Colonic mucosa (tissue), 4 donors: ENCODE measurements at regions not wholly inside any gene's neighbourhood (a gene's known extent, or its start where the extent isn't known, plus 50 kb on each side); places are given as distances from the start of the nearest gene placed in this dataset.

ENCODE experiments used
- DNase-seq: peaks from one replicate; pipeline ENCODE4 v3.0.0-alpha.2; 2020
- H3K27ac ChIP-seq: fragments of 200-600 bp; one replicate; pipeline ENCODE4 v1.8.0; 2021
- H3K27me3 ChIP-seq: fragments of 200-600 bp; one replicate; pipeline ENCODE4 v1.8.0; 2021
- H3K36me3 ChIP-seq: fragments of 200-600 bp; one replicate; pipeline ENCODE4 v1.8.0; 2021
- H3K4me1 ChIP-seq: fragments of 200-600 bp; one replicate; pipeline ENCODE4 v1.8.0; 2021; ENCODE audit warnings: mild to moderate bottlenecking
- H3K4me3 ChIP-seq: fragments of 200-600 bp; one replicate; pipeline ENCODE4 v1.8.0; 2021
- H3K9ac ChIP-seq, 2 donors: one replicate each; pipeline ENCODE4 v1.7.0; 2013; ENCODE audit warnings: control low read depth in 2 of 2, low read depth in 2 of 2, low read length in 2 of 2
- H3K9me3 ChIP-seq: fragments of 200-600 bp; one replicate; pipeline ENCODE4 v1.8.0; 2021
- intact Hi-C: fragments of 100-400 bp; cut with DNase I; formaldehyde crosslinking; loops from one replicate; pipeline ENCODE4 v1.14.1; 2022
- TF ChIP-seq, protein P1 (sequence below): fragments of 200-600 bp; IDR thresholded peaks from one replicate; pipeline ENCODE4 v1.8.0; 2022; ENCODE audit warnings: antibody characterized with exemption, mild to moderate bottlenecking
- donor health status: healthy.
- donor health status: DM: no; HTN: no; CAD: no.
- donor health status: DM: no; HTN: no; CAD: no.

DNA sequence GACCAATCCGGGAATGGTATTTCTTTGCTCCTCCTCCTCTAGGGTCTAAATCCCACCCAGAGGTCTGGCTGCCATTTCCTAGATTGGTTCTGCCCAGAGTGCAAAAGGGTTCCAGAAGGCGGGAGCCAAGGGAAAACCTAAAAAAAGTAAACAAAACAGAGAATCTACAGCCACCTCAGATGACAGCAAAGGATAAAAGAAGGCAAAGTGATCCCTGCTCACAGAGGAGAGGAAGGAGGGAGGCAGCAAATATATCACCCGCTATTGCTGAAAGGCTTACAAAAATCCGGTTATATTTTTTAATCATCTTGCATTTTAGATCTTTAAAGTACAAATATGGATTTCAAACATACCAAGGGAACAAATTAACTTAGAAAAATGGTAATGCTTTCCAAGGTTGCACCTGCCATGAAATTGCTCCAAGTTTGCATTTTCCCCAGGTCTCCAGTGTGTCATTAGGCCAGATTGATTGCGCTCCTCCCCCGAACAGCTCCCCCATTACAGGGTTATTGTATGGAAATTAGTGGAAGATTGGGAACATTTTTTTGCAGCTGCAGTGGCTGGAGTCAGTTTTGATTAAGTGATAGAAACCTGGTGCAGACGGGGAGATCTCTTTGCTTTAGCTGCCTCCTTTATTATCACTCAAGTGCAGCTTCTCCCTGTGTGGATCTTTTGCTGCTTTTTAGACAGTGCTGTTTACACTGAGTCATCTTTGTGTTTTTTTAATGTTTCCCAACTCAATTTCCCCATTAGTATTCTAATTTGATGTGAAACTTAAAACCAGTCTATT lies 280.5 kb upstream of the CAMK1G start:
- Histone ChIP-seq H3K9ac (no peak overlapping the region), H3K4me3 (no peak overlapping the region), H3K9me3 (no peaks in the 10 kb centered on the region), H3K27me3 (no peaks in the 10 kb centered on the region), H3K27ac (no peak overlapping the region), H3K4me1 (no peaks in the 10 kb centered on the region), H3K36me3 (no peaks in the 10 kb centered on the region)
- TF ChIP-seq, protein P1, sequence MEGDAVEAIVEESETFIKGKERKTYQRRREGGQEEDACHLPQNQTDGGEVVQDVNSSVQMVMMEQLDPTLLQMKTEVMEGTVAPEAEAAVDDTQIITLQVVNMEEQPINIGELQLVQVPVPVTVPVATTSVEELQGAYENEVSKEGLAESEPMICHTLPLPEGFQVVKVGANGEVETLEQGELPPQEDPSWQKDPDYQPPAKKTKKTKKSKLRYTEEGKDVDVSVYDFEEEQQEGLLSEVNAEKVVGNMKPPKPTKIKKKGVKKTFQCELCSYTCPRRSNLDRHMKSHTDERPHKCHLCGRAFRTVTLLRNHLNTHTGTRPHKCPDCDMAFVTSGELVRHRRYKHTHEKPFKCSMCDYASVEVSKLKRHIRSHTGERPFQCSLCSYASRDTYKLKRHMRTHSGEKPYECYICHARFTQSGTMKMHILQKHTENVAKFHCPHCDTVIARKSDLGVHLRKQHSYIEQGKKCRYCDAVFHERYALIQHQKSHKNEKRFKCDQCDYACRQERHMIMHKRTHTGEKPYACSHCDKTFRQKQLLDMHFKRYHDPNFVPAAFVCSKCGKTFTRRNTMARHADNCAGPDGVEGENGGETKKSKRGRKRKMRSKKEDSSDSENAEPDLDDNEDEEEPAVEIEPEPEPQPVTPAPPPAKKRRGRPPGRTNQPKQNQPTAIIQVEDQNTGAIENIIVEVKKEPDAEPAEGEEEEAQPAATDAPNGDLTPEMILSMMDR, result no peak
- intact Hi-C loops, result no loop called here
- DNase-seq, result no peak

DNA sequence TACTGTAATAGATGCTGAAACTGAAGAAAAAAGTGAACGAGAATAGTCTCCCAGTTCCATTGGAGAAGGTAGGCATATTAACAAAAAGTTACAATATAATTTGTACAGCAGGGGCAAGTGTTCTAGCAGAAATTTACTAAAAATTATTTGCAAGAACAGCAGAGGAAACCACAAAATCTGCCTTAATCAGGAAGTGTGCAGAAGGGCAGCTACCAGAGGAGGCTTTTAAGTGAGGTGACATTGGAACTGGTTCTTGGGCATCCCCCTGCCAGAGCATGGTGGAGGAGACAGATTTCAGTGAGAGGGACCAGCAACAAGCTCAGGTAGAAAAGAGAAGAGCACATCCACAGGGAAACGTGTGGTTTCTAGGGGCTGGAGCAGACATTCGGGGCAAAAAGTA lies 279.3 kb upstream of the CAMK1G start:
- Histone ChIP-seq H3K4me1 (no peaks in the 10 kb centered on the region), H3K4me3 (no peak overlapping the region), H3K27me3 (no peaks in the 10 kb centered on the region), H3K9me3 (no peaks in the 10 kb centered on the region), H3K27ac (no peak overlapping the region), H3K36me3 (no peaks in the 10 kb centered on the region), H3K9ac (no peak overlapping the region)
- TF ChIP-seq, protein P1, result no peak
- intact Hi-C loops, result no loop called here
- no peak for DNase-seq

DNA sequence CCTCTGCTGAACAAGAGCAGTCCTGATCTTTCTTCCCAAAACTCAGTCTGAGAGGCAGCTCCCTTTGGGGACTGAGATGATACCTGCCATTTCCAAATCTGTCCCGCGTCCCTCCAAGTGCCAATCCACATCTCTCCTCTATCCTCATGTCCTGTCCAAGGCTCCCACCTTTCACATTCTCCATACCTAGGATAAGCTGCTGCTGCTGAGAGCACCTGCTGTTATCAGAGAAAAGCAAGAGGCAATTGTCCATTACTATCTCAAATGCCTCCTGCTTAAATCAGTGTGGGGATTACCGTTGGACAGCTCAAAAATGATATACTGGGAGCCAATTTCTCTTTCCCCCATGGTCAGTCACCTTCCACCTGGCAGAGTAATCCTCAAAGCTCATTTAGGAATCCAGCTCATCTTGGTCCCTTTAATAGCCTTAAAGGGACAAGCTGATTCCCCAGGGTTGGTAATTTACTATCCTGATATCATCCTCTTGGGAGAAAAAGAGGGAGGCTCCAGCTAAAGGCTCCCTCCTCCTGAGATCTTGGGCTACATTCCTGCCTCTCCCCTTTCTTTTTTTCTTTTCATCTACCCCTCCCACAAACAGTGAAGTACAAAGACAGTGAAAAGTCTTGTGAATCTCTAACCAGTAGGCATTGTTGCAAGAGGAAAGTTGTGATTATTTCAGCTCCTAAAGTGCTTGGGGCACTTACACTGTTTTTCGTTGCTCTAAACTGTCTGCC lies 278.1 kb upstream of the CAMK1G start:
- TF ChIP-seq, protein P1, result no peak
- Histone ChIP-seq H3K27ac (no peak overlapping the region), H3K4me3 (no peak overlapping the region), H3K9me3 (no peaks in the 10 kb centered on the region), H3K36me3 (no peaks in the 10 kb centered on the region), H3K27me3 (no peaks in the 10 kb centered on the region), H3K9ac (no peak overlapping the region), H3K4me1 (no peaks in the 10 kb centered on the region)
- intact Hi-C loops, result no loop called here
- DNase-seq, result no peak

DNA sequence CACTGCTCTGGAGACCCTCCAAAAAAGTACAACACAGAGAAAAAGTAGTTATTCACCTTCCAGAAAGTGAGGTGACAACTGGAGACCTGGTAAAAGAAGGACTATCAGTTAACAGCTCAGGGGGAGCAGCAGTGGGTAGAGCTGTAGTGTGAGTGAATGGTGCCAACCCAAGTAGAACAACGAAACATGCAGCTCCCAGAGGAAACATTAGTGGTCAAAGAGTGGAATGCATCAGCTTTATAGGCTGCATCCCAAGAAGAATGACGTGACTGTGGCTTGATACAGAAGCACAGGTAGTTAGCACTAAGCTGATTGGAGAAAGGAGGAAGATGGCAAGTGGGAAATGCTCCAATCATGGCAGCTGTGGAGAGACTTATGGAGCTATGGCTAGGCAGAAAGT lies 275.7 kb upstream of the CAMK1G start:
- H3K9ac ChIP-seq, result no peak overlapping the region
- H3K4me3 ChIP-seq, result no peak overlapping the region
- no peaks in the 10 kb centered on the region for H3K9me3 ChIP-seq
- TF ChIP-seq, protein P1, result no peak
- intact Hi-C loops, result no loop called here
- H3K4me1 ChIP-seq, result no peaks in the 10 kb centered on the region
- H3K36me3 ChIP-seq, result no peaks in the 10 kb centered on the region
- no peaks in the 10 kb centered on the region for H3K27me3 ChIP-seq
- H3K27ac ChIP-seq, result no peak overlapping the region
- no peak for DNase-seq

DNA sequence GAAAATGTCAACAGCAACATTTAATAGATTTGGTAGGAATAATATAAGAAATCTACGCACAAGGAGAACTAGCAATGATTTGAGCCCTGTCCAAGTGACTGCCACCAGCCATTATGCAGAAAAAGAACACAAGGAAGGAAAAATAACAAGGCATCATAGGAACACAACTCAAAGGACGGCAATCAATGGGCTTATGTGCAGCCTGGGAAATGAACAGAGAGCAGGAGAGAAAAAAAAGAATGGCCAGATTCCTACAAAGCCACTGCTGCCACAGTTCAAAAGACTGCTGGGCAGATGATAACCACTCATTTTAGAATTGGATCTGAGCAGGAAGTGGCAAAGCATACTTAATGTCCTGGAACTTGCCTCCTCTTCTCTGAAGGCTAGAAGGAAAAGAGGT lies 274.3 kb upstream of the CAMK1G start:
- no peaks in the 10 kb centered on the region for H3K27me3 ChIP-seq
- H3K4me3 ChIP-seq, result no peak overlapping the region
- DNase-seq, result no peak
- H3K36me3 ChIP-seq, result no peaks in the 10 kb centered on the region
- TF ChIP-seq, protein P1, result no peak
- no peak overlapping the region for H3K9ac ChIP-seq
- no peaks in the 10 kb centered on the region for H3K4me1 ChIP-seq
- no peak overlapping the region for H3K27ac ChIP-seq
- intact Hi-C loops, result no loop called here
- H3K9me3 ChIP-seq, result no peaks in the 10 kb centered on the region
